SK-N-DZ (cell line): ENCODE measurements at regions not wholly inside any gene's neighbourhood (a gene's known extent, or its start where the extent isn't known, plus 50 kb on each side); places are given as distances from the start of the nearest gene placed in this dataset.

Source experiments
- DNase-seq: peaks from one replicate; pipeline ENCODE4 v3.0.0-alpha.2; 2015; ENCODE audit warnings: low spot score

GRCh38 chr9:108245331-108245730 is 610.5 kb downstream of the ACTL7B start:
- DNase-seq, result no peak

- no peak for DNase-seq
Measured at GRCh38 chr9:108244686-108245085, 611.1 kb downstream of the ACTL7B start.

- no peak for DNase-seq
Measured at GRCh38 chr9:108241384-108242073, 614.3 kb downstream of the ACTL7B start.

- no peak for DNase-seq
Measured at GRCh38 chr9:108239696-108240321, 616.0 kb downstream of the ACTL7B start.

- no peak for DNase-seq
Measured at GRCh38 chr9:108235609-108236008, 620.2 kb downstream of the ACTL7B start.

GRCh38 chr9:108234811-108235210 is 621.0 kb downstream of the ACTL7B start:
- DNase-seq, result no peak

GRCh38 chr9:108225149-108225800 is 630.5 kb downstream of the ACTL7B start:
- no peak for DNase-seq

- no peak for DNase-seq
Measured at GRCh38 chr9:108224716-108225115, 631.1 kb downstream of the ACTL7B start.

- DNase-seq, result no peak
Measured at GRCh38 chr9:108219664-108220063, 636.1 kb downstream of the ACTL7B start.

GRCh38 chr9:108217431-108218349 is 638.1 kb downstream of the ACTL7B start:
- DNase-seq, result no peak

GRCh38 chr9:108213511-108213910 is 642.3 kb downstream of the ACTL7B start:
- DNase-seq, result no peak

GRCh38 chr9:108212184-108212583 is 643.6 kb downstream of the ACTL7B start:
- DNase-seq, result no peak

GRCh38 chr9:108211411-108211955 is 644.3 kb downstream of the ACTL7B start:
- DNase-seq, result no peak

- no peak for DNase-seq
Measured at GRCh38 chr9:108209132-108209685, 646.6 kb downstream of the ACTL7B start.

- no peak for DNase-seq
Measured at GRCh38 chr9:108207561-108208165, 648.1 kb downstream of the ACTL7B start.

- DNase-seq, result no peak
Measured at GRCh38 chr9:108205276-108205675, 650.5 kb downstream of the ACTL7B start.

GRCh38 chr9:108197899-108198298 is 657.9 kb downstream of the ACTL7B start:
- DNase-seq, result no peak

- no peak for DNase-seq
Measured at GRCh38 chr9:108197008-108197365, 658.8 kb downstream of the ACTL7B start.

GRCh38 chr9:108196332-108197007 is 659.3 kb downstream of the ACTL7B start:
- no peak for DNase-seq

GRCh38 chr9:108194154-108194553 is 661.6 kb downstream of the ACTL7B start:
- no peak for DNase-seq
